ENCODE measurements at regions not wholly inside any gene's neighbourhood (a gene's known extent, or its start where the extent isn't known, plus 50 kb on each side); places are given as distances from the start of the nearest gene placed in this dataset.
"Not testable (repeated sequence)": the region's sequence is repeated elsewhere in the genome, so short reads cannot be mapped to it uniquely, and the experiment has no call there.

GRCh38 chr7:106560482-106560881, 100.5 kb downstream of the CCDC71L start:
- no TSS peak for BruUV-seq (replicated peaks)
- Histone ChIP-seq H3K4me3 (replicated peaks in 1 of 2; ENCODE audit: low read depth in 1 of 2, low read length in 2 of 2) (no peak overlapping the region), H3K9me2 (ENCODE audit: insufficient read depth) (no peaks in the 10 kb centered on the region), H3K4me2 (ENCODE audit: low read length) (no peak overlapping the region), H2AFZ (ENCODE audit: low read depth, low read length, poor library complexity, severe bottlenecking) (no peak overlapping the region), H4K20me1 (ENCODE audit: insufficient read depth) (no peaks in the 10 kb centered on the region), H3K79me2 (ENCODE audit: insufficient read depth, low read length) (no peaks in the 10 kb centered on the region), H3K27ac (ENCODE audit: low read depth, low read length) (no peak overlapping the region), H3K36me3 (ENCODE audit: control insufficient read depth in 1 of 2, insufficient read depth in 2 of 2, low read length in 2 of 2) (no peaks in the 10 kb centered on the region), H3K4me1 (ENCODE audit: control insufficient read depth in 1 of 2, insufficient read depth in 2 of 2, low read length in 2 of 2) (no peaks in the 10 kb centered on the region), H3K9me3 (ENCODE audit: control insufficient read depth in 1 of 2, insufficient read depth in 1 of 2, low read depth in 1 of 2, low read length in 2 of 2) (no peaks in the 10 kb centered on the region), H3K27me3 (ENCODE audit: insufficient read depth, low read length) (no peaks in the 10 kb centered on the region), H3K9ac (ENCODE audit: low read length) (no peak overlapping the region)
- TF ChIP-seq SP1 (IDR thresholded peaks at IDR 0.05; ENCODE audit: low read depth), result no peak
- no peak for TF ChIP-seq SIN3A (IDR thresholded peaks at IDR 0.05; ENCODE audit: low read depth)
- no peak for TF ChIP-seq REST (IDR thresholded peaks at IDR 0.05; ENCODE audit: low read depth)
- TF ChIP-seq SRF (IDR thresholded peaks at IDR 0.05; ENCODE audit: low read depth), result no peak
- no peak for TF ChIP-seq ATF3 (IDR thresholded peaks at IDR 0.05)
- no peak for TF ChIP-seq POLR2AphosphoS5 (IDR thresholded peaks at IDR 0.05; ENCODE audit: low read depth, low read length)
- TF ChIP-seq ZNF274 (IDR thresholded peaks at IDR 0.05; ENCODE audit: low read depth, low read length), result no peak
- no peak for TF ChIP-seq EZH2phosphoT487 (IDR thresholded peaks at IDR 0.05; ENCODE audit: borderline replicate concordance)
- no peak for TF ChIP-seq EZH2 (IDR thresholded peaks at IDR 0.05)
- no peak for TF ChIP-seq EGR1 (IDR thresholded peaks at IDR 0.05; ENCODE audit: low read depth)
- TF ChIP-seq RAD21 (IDR thresholded peaks at IDR 0.05; ENCODE audit: low read depth), result no peak
- no peak for TF ChIP-seq MAX (IDR thresholded peaks at IDR 0.05)
- no peak for TF ChIP-seq CTCF (IDR thresholded peaks at IDR 0.05 in 2 of 3, conservative IDR thresholded peaks at IDR 0.05 in 1 of 3; ENCODE audit: borderline replicate concordance in 1 of 3, insufficient read depth in 1 of 3, low read depth in 2 of 3, low read length in 2 of 3)
- TF ChIP-seq CEBPB (IDR thresholded peaks at IDR 0.05; ENCODE audit: low read depth), result no peak
- TF ChIP-seq ELF1 (IDR thresholded peaks at IDR 0.05; ENCODE audit: borderline replicate concordance, low read depth), result no peak
- no peak for TF ChIP-seq POLR2A (IDR thresholded peaks at IDR 0.05; ENCODE audit: borderline replicate concordance, extremely low read depth, insufficient read depth, insufficient read length)
- TF ChIP-seq ZFX (IDR thresholded peaks at IDR 0.05), result no peak
- no peak for DNase-seq (ENCODE audit: low read depth, low spot score)
- intact Hi-C loops (cut with micrococcal nuclease), result no loop called here
- ChIA-PET CTCF (no interaction called here), POLR2A (no interaction called here), RAD21 (ENCODE audit: low non-redundant PET in 1 of 2, low total read pairs in 2 of 2, uncharacterized antibody in 2 of 2, unreplicated experiment in 2 of 2) (no interaction called here)
- ATAC-seq, result no peak

- H3K9ac ChIP-seq (ENCODE audit: low read length); DNase-seq (ENCODE audit: low read depth, low spot score); CTCF ChIA-PET; H3K27me3 ChIP-seq (ENCODE audit: insufficient read depth, low read length); H3K4me3 ChIP-seq (replicated peaks in 1 of 2; ENCODE audit: low read depth in 1 of 2, low read length in 2 of 2); H3K79me2 ChIP-seq (ENCODE audit: insufficient read depth, low read length); H3K27ac ChIP-seq (ENCODE audit: low read depth, low read length); H3K9me2 ChIP-seq (ENCODE audit: insufficient read depth); H3K4me1 ChIP-seq (ENCODE audit: control insufficient read depth in 1 of 2, insufficient read depth in 2 of 2, low read length in 2 of 2); H4K20me1 ChIP-seq (ENCODE audit: insufficient read depth); H2AFZ ChIP-seq (ENCODE audit: low read depth, low read length, poor library complexity, severe bottlenecking); H3K9me3 ChIP-seq (ENCODE audit: control insufficient read depth in 1 of 2, insufficient read depth in 1 of 2, low read depth in 1 of 2, low read length in 2 of 2); H3K36me3 ChIP-seq (ENCODE audit: control insufficient read depth in 1 of 2, insufficient read depth in 2 of 2, low read length in 2 of 2); BruUV-seq (replicated peaks); ATAC-seq; intact Hi-C loops (cut with micrococcal nuclease); RAD21 ChIA-PET (ENCODE audit: low non-redundant PET in 1 of 2, low total read pairs in 2 of 2, uncharacterized antibody in 2 of 2, unreplicated experiment in 2 of 2); POLR2A ChIA-PET; H3K4me2 ChIP-seq (ENCODE audit: low read length): not testable (repeated sequence)
Measured at GRCh38 chr7:106556244-106556643, 104.7 kb downstream of the CCDC71L start.

Measured in HCT116 (cell line).